HG03342 (cell line): ENCODE measurements at regions not wholly inside any gene's neighbourhood (a gene's known extent, or its start where the extent isn't known, plus 50 kb on each side); places are given as distances from the start of the nearest gene placed in this dataset.
"Not testable (repeated sequence)": the region's sequence is repeated elsewhere in the genome, so short reads cannot be mapped to it uniquely, and the experiment has no call there.

Experiments
- ATAC-seq: cut with Tn5 transposase; IDR thresholded peaks from one replicate; pipeline ENCODE4 v1.9.1; 2021; ENCODE audit warnings: mild to moderate bottlenecking, moderate library complexity; ENCODE audit not compliant: unreplicated experiment

DNA sequence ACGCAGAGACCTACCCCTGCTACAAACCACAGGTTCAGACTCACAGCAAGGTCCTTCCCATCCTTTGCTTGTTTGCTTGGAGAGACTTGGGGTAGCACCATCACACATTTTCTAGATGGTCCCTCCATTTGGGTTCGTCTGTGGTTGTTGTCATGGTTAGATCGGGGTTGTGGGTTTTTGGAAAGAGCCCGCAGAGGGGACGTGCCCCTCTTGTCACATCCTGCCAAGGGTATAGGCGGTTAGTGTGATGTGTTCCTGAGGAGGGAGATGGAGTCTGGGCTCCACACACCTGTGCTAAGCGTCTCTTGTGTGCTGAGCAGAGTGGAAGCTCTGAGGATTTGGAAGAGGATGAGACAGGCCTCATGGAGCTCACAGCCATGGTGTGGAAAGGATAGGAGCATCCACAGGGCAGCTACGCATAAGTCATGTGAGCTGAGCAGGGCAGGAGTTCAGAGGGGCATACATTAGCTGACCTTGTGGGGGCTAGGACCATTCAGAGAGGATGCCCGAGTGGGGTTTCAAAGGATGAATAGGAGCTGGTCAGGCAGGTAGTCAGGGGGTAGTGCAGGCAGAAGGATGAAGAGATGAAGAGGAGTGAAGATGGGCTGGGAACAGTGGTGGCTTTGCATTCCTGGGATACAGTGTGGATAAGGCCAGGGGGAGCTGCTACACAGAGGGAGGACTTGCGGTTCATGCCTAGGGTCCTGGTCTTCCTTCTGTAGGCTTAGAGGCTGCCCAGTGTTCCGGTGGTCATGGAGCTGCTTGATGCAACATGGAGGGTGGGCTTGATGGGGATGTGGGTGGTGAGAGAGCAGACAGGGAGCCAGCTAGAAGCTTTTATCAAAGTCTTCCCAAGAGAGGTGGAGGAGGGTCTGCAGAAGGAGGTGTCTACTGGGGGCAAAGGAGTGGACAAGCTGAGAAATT, 62.9 kb downstream of the ACKR3 start:
- no peak for ATAC-seq

DNA sequence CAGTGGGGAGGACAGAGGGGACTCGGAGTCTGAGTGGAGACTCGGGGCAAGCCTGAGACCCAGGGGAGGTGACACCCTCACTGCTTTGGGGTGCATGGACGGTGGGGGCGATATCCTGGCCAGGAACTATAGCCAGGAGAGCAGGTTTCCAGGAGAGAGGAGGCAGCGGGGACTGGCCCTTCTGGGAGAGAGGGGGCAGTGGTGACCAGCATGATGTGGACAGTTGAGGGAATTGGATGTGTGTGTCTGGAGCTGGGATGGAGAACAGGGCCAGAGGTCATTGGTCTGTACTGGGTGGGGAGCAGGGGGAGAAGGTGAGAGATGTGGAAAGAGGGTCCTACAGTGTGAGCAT, 63.6 kb downstream of the ACKR3 start:
- no peak for ATAC-seq

DNA sequence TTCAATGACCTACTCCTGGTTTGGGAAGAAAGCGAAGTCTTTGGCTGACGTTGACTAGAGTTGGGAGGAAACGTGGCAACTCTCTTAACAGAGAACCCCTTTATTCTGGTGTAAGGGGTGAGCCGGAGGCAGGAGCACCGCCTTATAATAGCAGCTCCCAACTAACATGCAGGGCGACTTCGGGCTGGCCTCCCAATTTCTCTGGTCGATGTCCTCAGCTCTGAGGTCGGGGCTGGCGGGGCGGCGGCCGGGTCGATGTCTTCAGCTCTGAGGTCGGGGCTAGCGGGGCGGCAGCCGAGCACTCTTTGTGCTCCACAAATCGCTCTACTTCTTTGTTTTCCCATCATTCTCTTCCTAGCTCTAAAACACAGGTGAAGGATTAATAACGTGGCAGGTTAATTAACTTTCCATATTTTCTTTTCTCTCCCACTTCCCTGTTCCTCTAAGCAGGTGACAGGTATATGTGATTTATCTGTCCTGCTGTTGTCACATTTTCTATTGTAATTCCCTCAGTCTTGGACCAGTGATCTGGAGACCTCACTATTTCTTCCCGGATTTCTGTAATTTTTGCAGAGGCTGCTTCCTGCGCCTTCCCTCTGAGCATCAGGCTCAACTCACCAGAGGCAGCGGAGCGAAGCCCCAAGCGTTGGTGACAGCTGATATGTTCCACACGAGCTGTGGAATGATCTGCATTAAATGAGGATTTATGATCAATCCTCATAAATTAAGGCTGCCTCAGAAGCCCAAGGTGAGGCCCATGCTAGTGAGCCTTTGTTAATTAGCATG, 64.3 kb downstream of the ACKR3 start:
- ATAC-seq = no peak

DNA sequence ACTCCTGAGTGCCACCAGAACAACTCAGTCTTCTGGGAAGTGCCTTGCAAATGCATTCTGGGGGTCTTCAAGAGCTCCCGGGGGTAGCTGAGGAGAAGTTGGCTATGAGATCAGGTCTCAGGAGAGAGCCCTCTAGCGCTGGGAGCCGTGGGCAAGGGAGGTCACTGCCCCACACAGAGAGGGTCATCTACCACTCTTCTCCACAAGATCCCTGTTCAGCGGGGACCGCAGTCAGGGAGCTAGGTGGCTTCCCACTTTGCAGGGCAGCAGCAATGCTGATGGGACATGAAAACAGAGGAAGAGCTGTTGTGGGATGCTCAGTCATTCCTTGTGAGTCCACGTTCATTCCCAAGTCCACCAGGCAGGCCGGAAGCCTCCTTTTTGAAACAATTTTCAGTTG, 66.6 kb downstream of the ACKR3 start:
- ATAC-seq = no peak

DNA sequence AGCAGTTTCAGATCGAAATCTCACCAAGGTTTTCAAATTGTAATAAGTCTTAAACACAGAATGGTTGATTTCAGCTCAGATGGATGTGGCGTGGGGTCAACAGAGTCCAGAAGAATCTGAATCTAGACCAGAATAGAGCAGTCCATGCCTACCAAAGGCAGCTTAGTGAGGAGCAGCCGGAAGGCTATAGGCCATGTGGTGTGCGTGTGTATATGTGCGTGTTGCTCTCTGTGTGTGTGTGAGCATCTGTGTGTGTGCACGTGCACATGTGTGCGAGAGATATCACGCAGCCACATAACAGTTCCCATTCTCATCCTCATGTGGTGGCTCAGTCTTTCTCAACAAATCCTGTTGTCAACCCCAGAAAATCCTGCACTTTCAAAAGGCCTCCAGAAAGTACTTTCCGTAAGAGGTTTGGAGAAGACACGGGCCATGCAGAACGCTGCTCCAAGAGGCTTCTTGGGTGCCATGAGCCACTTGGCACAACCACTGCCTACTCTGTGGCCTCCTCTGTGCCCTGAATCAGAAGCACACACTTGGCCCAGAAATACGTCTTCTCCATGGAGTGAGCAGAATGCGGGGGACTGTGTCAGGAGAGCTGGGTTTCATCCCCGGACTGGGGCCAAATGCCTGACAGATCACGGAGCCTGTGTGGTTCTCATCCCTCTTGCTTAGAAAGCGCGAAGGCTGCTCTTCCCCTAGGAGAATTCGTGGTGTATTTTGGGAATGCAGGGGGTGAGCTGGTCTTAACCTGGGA, 67.3 kb downstream of the ACKR3 start:
- ATAC-seq = no peak

DNA sequence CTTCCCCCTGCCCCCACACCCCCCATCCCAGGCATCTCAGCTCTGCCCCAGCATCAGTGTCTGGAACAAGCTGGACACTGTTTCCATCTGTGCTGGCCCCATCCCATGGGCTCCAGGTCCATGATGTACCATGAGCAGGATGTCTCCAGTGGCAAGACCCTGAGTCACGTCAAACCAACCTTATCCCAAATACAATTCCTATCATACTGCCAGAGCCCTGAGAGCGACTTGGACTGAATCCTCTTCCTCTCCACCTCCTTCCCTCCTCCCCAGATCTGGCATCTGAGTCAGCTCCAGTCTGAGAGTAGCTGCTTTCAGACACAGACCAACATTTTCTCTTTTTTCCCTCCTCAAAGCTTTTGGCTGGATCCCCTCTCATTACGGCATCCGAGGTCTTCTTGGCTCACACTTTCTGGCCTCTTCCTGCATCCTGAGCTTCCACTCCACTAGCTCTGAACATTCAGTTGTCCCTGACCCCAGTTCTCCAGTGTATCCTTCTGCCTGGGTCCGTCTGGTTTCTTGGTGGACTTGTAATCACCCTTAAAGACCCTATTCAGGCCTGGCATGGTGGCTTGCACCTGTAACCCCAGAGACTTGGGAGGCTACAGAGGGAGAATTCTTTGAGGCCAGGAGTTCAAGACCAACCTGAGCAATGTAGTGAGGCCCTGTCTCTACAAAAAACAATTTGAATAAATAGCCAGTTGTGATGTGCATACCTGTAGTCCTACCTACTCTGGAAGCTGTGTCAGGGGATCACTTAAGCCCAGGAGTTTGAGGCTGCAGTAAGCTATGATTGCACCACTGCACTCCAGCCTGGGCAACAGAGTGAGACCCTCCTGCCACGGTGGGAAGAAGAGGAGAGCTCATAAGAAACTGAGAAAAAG, 68.3 kb downstream of the ACKR3 start:
- ATAC-seq = no peak

DNA sequence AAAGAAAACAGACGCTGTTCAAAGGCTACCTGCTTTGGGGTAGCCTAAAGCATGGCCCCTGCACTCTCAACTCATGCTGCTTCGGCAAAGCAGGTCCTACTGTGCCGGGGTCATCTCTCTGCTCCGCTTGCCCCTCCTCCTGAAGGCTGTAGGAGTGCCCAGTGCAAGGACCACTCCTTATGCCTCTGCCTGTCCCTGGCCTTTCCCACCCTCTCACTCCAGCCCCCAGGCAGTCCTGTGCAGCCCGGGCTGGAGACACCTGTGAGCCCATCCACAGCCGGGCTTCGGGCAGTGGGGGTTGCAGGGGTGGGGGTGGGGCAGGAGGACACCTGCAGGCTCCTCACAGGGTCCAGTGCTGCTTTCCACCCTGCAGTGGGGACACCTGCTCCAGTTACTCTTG, 69.1 kb downstream of the ACKR3 start:
- ATAC-seq = no peak

DNA sequence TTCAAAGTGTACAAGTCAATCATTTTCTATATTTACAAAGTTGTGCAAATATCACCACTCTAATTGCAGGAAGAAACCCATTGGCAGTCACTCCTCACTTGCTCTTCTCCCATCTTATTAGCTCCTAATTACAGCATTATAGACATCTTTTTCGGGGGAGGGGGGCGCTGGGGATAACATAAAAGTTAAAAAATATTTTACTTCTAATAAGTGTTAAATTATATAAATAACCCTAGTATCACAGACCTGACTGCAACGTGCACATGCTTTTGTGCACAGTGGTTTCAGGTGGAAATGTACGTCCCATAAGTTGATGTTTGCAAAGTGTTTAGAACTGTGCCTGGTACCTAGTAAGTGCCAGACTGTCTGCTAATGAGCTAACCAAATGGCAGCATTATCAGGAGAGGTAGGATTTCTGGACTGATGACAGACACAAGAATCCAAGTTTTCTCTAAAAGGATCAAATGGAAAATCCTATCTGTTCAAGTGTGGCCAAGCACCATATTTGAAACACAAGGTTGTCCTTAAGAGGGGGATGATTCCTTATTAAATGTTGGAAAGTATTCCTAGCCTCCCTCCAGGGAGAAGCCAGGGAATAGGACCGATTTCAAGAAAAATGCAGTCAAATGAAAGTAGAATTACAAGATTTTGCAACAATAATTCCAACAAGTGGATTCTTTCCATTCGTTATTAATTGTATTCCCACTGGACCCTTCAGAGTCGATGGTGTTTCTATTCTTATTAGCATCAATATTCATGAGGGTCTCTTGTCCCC, 70.0 kb downstream of the ACKR3 start:
- no peak for ATAC-seq

DNA sequence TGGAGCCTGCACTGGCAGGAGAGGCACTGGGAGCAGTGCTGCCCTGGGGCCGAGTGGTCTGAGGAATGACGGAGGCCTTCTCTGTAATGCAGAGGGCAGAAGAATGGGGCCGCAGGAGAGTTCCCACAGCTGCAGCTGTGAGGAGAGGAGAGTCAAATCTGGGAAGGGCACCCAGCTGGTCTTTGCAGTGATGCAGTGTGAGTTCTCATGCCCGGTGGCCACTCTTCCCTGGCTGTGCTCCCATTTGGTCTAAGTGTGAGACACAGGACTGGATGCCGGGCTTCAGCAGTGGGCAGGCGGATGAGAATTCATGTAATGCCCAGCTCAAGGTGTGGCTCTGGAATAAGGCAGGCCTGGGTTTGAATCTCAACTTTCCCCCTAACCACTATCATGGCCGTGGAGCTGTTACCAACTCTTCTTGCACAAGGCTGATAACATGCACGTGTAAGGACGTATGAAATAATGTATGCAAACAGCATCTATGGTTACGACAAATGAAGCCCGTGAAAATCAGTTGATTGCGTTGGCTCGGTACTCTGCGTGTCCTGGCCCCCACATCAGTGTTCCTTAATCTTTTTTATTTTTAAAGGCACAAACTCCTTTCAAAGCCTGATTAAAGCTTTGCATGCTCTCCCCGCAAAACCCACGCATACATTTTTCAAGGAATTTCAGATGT, 71.6 kb downstream of the ACKR3 start:
- ATAC-seq = no peak

DNA sequence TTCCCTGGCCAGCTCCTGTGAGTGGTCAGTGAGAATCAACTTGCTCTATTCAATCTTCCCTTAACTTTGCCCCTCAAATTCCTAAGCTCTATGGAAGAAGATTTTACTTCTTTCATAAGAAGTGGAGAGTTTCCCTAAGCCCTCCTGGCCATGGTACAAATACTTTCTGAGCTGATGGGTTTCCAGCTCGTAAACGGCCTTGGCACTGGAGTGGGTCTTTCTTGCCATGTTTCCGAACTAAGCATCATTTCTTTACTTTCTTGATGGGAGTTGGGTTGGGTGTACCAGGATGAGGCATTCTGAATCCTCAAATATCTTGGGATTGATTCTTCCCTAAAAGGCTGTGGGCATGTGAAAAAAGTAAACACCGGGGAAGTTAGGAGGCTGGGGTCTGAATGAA, 72.5 kb downstream of the ACKR3 start:
- no peak for ATAC-seq

DNA sequence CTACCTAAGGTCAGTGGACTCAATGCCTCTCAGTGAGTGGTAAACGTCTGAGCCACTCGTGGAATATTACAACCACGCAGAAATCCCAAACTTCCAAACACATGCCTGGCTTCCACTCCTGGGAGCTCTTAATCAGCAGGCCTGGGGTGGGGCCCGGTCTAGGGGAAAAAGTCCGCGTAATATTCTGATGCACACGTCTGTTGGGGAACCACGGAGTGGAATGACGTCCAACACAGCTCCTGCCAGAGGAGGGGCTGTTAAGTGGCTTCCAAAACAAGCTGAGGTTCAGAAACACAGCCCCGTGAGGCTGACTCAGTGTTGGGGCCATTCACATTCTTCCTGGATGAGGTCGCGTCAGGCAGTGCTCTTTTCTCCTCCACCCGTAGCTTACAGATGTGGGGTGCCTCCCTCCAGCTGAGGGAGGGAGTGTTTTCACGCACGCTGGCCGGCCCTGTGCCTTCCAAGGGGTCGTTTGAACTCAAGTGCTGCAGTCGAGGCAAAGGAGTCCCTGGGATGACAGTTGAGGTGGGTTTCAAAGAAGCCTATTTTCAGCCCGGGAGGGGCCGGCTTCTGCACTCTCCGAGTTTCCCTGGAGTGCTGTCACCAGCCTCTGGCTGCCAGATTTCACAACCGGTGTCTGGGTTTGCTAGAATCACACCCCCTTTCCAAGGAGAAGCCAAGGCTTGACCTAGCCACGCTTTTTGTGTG, 73.1 kb downstream of the ACKR3 start:
- ATAC-seq = no peak

DNA sequence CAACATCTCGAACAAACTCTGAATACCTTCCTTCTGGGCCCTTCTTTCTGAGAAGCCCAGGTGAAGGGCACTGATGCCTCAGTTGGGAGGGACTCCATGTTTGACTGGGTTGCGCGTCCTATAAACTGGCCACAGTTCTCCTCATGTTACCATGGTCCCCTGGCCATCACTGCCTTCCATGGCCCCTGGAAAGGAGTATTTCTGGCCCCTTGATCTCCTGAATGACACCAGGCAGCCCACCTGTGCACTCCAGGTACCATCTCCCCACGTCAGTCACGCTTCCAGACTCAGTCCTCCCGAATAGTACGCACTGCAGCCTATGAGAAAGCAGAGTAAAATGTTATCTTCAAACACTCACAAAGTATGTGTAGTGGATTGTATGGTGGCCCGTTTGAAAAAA, 73.9 kb downstream of the ACKR3 start:
- no peak for ATAC-seq

DNA sequence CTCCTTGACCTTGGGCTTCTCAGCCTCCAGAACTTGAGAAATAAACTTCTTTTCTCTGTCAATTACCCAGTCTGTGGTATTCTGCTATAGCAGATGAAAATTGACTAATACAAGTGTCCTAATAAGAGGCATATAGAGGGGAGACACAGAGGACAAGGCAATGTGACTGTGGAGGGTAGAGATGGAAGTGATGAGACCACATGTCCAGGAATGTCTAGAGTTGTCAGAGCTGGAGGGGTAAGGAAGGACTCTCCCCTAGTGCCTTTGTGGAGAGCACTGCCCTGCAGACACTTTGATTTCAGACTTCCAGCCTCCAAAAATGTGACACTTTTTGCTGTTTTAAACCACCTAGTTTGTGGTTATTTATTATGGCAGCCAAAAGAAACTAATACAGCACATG, 74.4 kb downstream of the ACKR3 start:
- ATAC-seq = no peak

DNA sequence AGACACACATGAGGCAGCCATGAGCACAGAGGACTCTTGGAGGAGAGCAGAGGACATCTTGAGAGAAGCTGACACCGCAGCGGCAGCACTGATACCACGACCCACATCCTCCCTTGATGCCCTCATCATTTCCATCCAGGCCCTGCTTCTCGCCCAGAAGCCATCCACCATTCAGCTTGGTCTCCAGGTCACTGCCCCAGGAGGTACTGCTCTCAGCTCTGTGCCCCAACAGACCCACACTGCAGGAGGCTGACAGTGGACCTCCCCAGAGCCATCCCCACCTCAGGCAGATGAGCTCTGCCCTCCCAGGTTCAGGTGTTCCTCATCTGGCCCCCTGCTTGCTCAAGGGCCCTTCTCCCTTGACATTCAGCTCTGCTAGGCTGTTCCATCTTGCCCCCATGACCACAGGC, 74.9 kb downstream of the ACKR3 start:
- ATAC-seq = no peak

DNA sequence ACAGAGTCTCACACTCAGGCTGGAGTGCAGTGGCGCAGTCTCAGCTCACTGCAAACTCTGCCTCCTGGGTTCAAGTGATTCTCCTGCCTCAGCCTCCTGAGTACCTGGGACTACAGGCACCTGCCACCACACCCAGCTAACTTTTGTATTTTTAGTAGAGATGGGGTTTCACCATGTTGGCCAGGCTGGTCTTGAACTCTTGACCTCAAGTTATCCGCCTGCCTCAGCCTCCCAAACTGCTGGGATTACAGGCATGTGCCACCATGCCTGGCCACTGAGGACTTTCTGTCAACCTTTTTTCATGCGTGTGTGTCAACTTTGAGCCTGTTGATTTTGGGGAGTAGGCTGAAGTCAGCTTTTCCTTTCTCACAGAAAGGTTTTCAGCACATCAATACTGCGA, 75.5 kb downstream of the ACKR3 start:
- not testable (repeated sequence) for ATAC-seq

DNA sequence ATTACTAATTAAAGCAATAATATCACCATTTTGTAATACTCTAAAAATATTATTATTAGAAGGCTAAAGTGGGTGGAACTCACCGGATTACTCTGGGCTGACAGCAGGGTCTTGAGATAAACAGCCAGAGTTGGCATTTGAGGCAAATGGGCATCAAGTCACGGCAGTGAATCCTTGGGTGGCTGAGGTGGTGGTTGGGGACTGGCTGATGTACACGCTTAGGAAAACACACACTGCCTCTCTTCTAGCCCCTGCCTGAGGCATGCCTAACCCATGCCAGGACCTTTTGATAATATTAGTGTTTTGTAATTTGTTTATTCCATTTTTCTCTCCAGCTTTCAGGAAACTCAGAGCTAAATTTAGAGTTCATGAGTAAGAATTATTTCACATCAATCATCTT, 76.8 kb downstream of the ACKR3 start:
- ATAC-seq = no peak

DNA sequence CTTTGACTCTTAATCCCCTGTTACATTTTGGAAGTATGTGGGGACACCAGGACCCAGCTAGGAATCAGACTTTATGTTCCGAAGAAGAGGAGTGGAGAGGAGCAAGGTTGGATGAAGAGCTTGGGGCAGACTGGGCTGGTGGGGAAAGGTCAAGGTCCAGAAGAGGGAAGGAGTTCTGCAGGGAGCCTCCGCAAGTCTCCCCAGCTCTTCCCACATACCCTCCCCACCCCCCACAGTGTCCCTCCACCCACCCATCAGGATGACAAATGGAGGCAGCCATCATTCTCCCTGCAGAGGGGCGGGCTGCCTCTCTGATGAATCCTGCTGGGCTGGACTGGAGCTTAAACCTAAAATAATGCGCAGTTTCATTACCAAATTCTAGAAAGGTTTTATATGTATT, 77.2 kb downstream of the ACKR3 start:
- no peak for ATAC-seq

DNA sequence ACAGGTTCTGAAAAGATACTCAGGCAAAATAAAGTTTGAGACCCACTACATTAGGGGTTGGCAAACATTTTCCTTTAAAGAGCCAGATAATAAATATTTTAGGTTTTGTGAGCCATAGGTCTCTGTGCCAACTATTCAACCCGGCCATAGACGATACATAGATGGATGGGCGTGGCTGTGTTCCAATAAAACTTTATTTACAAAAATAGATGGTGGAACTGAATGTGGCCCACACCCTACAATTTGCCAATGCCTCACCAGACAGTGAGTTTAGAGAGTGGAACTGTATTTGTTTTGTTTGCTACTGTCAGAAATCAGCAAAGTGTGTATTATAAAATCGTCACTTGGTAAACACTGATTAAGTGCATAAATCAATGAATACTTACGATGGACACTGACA, 78.0 kb downstream of the ACKR3 start:
- no peak for ATAC-seq

DNA sequence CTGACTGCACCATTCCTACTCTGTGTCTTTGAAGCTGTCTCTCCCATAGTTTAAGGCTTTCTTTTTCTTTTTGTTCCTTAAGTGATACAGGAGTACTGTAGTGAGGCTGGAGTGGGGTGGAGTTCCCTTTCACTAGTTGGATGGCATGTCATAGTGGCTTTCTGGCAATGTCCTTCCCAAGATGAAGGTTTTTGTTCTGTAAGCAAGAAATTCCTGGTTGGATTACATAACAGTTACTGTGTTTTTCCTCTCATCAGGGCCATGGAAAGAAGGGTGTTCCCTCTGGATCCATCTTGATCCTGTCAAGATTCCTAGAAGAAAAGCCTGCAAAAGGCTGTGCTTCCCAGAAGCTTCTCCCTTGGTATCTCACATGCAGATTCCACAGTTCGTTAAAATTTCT, 84.2 kb downstream of the ACKR3 start:
- no peak for ATAC-seq
